Skeletal muscle tissue (tissue), 3 donors: ENCODE measurements at regions not wholly inside any gene's neighbourhood (a gene's known extent, or its start where the extent isn't known, plus 50 kb on each side); places are given as distances from the start of the nearest gene placed in this dataset.

Experiments used
- H3K27ac ChIP-seq: one replicate; pipeline ENCODE4 v1.7.0; 2013; ENCODE audit warnings: mild to moderate bottlenecking, low read depth, low read length, inconsistent platforms
- H3K27me3 ChIP-seq, 3 donors: one replicate each; pipeline ENCODE4 v1.7.0; 2013; ENCODE audit warnings: low read length in 3 of 3; ENCODE audit not compliant: control insufficient read depth in 3 of 3, insufficient read depth in 3 of 3
- H3K36me3 ChIP-seq, 3 donors: one replicate each; pipeline ENCODE4 v1.7.0; 2013; ENCODE audit warnings: low read length in 3 of 3; ENCODE audit not compliant: control insufficient read depth in 3 of 3, insufficient read depth in 3 of 3
- H3K4me1 ChIP-seq, 3 donors: one replicate each; pipeline ENCODE4 v1.7.0; 2013; ENCODE audit warnings: low read length in 3 of 3, mild to moderate bottlenecking in 3 of 3; ENCODE audit not compliant: control insufficient read depth in 3 of 3, insufficient read depth in 3 of 3
- H3K4me3 ChIP-seq, 3 donors: one replicate each; pipeline ENCODE4 v1.7.0; 2013; ENCODE audit warnings: low read length in 3 of 3
- H3K9ac ChIP-seq, 3 donors: one replicate each; pipeline ENCODE4 v1.7.0; 2013; ENCODE audit warnings: low read length in 3 of 3, mild to moderate bottlenecking in 3 of 3, moderate library complexity in 2 of 3, low read depth in 1 of 3
- H3K9me3 ChIP-seq, 3 donors: one replicate each; pipeline ENCODE4 v1.7.0; 2013; ENCODE audit warnings: low read length in 3 of 3; ENCODE audit not compliant: control insufficient read depth in 3 of 3
- donor health status: Osteomylitis.

GRCh38 chr3:181363231-181363630 lies 348.5 kb upstream of the SOX2 start:
- no peak overlapping the region for H3K27ac ChIP-seq
- no peaks in the 10 kb centered on the region for H3K9me3 ChIP-seq
- no peak overlapping the region for H3K9ac ChIP-seq

DNA sequence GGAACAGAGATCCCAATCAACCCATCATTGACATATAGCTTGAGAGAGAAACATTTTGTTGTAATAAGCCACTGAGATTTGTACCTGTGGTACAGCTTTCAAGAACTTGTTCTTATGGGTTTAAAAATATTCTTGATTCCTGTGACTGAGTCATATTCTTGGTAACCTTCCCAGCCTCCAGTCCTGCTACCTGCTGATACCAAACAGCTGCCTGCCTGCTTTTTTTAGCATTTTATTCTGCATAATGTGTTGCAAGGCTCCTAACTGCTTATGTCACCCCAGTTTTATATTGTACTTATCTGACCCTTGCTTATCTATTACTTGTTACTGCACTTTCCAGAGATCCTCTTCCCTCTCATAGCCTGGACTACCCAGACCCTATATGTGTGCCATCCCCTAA lies 349.3 kb upstream of the SOX2 start:
- no peak overlapping the region for H3K4me3 ChIP-seq
- no peaks in the 10 kb centered on the region for H3K36me3 ChIP-seq
- no peak overlapping the region for H3K9ac ChIP-seq
- H3K4me1 ChIP-seq = peaks cover 0 to 15% (median 9%) of the 10 kb centered on the region in 3 donors
- H3K9me3 ChIP-seq = no peaks in the 10 kb centered on the region
- no peaks in the 10 kb centered on the region for H3K27me3 ChIP-seq
- no peak overlapping the region for H3K27ac ChIP-seq

More at GRCh38 chr3:181363231-181363630, 348.5 kb upstream of the SOX2 start:
- H3K27me3 ChIP-seq = no peaks in the 10 kb centered on the region
- no peaks in the 10 kb centered on the region for H3K36me3 ChIP-seq
- H3K4me1 ChIP-seq = peaks cover 0 to 15% (median 9%) of the 10 kb centered on the region in 3 donors
- no peak overlapping the region for H3K4me3 ChIP-seq

DNA sequence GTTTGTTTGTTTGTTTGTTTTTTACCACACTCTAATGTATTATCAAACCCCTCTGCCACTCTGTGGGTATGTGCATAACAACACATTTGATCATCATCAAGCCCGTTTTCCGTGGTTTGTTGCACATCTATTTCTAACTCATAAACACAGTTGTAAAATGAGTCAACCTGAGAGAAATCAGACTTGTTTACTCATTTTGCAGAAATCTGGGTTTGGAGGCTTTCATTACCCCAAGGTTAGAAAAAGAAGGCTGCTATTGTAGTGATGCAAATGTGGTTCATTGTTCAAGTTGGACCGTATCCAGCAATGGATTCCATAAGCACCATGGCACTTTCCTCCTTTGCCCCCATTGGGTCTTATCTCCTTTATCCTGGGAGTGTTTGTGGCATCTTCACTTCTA lies 353.2 kb upstream of the SOX2 start:
- Histone ChIP-seq H3K27me3 (no peaks in the 10 kb centered on the region), H3K27ac (no peak overlapping the region), H3K9me3 (no peaks in the 10 kb centered on the region), H3K4me1 (peaks cover 0 to 15% (median 9%) of the 10 kb centered on the region in 3 donors), H3K9ac (no peak overlapping the region), H3K4me3 (no peak overlapping the region), H3K36me3 (no peaks in the 10 kb centered on the region)

DNA sequence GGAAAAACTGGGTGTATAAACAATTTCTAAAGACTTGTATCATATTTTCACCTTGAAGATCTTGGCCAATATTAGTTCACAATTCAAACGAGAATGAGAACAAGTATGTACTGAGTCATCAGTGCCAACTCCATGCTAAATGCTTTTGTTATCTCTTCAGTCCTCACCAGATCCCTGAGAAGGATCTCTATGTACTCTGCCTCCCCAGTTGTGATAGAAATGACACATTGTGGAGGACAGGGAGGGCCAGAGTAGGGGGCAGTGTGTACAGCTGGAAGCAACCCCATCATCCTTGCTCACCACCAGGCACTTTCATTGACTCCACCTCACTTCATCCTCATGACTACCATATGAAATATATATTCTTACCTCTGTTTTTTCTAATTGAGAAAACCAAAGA lies 353.7 kb upstream of the SOX2 start:
- H3K9me3 ChIP-seq = no peaks in the 10 kb centered on the region
- no peaks in the 10 kb centered on the region for H3K27me3 ChIP-seq
- no peak overlapping the region for H3K4me3 ChIP-seq
- H3K27ac ChIP-seq = no peak overlapping the region
- no peaks in the 10 kb centered on the region for H3K36me3 ChIP-seq
- no peak overlapping the region for H3K9ac ChIP-seq
- H3K4me1 ChIP-seq = peaks cover 0 to 10% (median 9%) of the 10 kb centered on the region in 3 donors

DNA sequence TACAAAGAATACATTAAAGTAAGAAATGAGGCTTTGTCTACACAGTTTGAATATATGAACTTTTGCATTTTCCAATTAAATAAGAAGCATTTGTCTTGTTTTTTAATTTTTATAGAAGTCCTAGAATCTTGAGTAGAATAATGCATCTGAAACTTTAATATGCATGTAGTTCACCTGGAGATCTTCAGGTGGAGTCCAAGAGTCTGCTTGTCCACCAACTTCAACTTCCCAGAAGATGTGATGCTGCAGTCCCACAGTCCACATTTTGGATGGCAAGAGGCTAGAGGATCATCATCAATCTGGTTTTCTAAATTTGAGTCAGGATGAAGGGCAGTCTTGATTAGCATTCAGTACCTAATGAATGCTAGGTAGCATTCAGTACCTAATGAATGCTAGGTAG lies 357.6 kb upstream of the SOX2 start:
- no peaks in the 10 kb centered on the region for H3K36me3 ChIP-seq
- H3K9me3 ChIP-seq = no peaks in the 10 kb centered on the region
- H3K4me3 ChIP-seq = no peak overlapping the region
- no peaks in the 10 kb centered on the region for H3K27me3 ChIP-seq
- no peaks in the 10 kb centered on the region for H3K4me1 ChIP-seq
- H3K9ac ChIP-seq = no peak overlapping the region
- no peak overlapping the region for H3K27ac ChIP-seq

DNA sequence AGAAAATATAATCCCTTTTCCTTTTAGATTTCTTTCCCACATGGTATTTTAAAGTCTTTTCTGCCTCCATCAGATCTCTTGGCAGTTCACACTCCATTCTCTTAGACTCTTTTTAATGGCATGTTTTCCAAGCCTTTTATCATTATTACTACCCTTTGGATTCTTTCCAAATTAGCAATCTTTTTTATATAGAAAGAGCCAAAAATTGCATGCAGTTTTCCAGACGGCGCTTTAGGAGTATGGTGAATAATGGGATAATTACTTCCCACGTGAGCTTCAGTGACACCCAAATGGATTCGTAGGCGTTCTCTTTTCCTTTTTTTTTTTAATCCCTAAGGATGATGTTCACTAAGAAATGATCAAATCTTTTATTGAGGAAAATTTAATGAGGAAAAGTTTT lies 354.8 kb upstream of the DNAJC19 start:
- Histone ChIP-seq H3K9me3 (no peaks in the 10 kb centered on the region), H3K4me3 (no peak overlapping the region), H3K9ac (no peak overlapping the region)

DNA sequence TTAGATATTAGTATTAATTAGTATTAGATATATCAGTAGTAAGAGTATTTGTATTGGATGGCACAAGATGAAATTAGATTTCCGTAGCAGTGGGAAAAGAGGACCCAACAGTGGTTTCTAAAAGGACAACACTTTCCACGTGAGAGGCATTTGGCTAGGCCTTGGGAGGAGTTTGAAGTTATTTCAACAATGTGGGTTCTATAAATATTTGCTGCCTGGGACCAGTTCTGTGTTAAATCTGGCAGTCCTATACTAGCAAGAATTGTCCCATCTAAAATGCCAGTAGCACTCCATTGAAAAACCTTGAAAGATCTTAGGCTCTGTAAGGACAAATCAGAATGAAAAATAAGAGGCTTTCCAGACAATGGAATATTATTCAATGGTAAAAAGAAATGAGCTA lies 347.1 kb upstream of the DNAJC19 start:
- Histone ChIP-seq H3K4me1 (no peaks in the 10 kb centered on the region), H3K4me3 (no peak overlapping the region), H3K27me3 (no peaks in the 10 kb centered on the region), H3K27ac (no peak overlapping the region), H3K36me3 (no peaks in the 10 kb centered on the region), H3K9ac (no peak overlapping the region), H3K9me3 (no peaks in the 10 kb centered on the region)

More for the DNA sequence above, 354.8 kb upstream of the DNAJC19 start:
- H3K36me3 ChIP-seq = no peaks in the 10 kb centered on the region
- H3K27ac ChIP-seq = no peak overlapping the region
- no peaks in the 10 kb centered on the region for H3K4me1 ChIP-seq
- H3K27me3 ChIP-seq = no peaks in the 10 kb centered on the region

GRCh38 chr3:181333394-181333793 lies 343.9 kb upstream of the DNAJC19 start:
- H3K4me3 ChIP-seq = no peak overlapping the region
- H3K27ac ChIP-seq = no peak overlapping the region
- H3K36me3 ChIP-seq = no peaks in the 10 kb centered on the region
- no peak overlapping the region for H3K9ac ChIP-seq
- H3K27me3 ChIP-seq = no peaks in the 10 kb centered on the region
- H3K4me1 ChIP-seq = no peaks in the 10 kb centered on the region
- no peaks in the 10 kb centered on the region for H3K9me3 ChIP-seq

DNA sequence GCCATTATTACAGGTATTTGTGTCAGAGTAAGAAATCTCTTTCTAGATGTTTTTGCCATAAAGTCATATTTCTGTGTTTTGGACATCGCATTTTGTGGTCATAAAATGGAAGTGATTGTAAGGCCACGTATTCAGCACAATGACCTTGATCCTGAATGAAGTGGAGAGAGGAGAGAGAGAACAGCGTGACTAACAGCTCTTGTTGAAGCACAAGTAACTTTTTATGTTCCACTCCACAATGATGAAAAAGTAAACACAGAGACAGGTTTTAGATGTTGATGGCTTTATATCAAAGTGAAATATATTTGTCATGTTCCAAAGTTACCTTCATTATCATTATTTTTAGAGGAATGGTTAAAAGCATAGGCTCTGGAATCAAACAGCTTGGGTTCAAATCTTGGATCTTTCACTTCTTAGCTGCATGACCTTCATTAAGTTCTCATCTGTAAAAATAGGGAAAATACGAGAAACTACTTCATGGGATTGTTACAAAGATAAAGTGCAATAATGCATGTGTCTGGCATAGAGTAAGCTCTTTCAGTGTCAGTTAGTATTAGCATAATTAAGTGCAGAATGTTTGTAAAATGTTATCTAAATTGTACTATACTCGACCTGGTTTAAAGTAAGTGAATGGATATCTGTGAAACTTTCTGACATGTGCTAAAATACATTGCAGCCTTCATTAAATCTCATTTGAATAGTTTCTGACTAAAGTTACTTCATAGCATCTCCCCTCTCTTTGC lies 341.5 kb upstream of the DNAJC19 start:
- no peaks in the 10 kb centered on the region for H3K27me3 ChIP-seq

GRCh38 chr3:181330257-181330656 lies 340.7 kb upstream of the DNAJC19 start:
- Histone ChIP-seq H3K4me1 (no peaks in the 10 kb centered on the region), H3K9me3 (no peaks in the 10 kb centered on the region), H3K4me3 (no peak overlapping the region)

More for the DNA sequence above, 341.5 kb upstream of the DNAJC19 start:
- Histone ChIP-seq H3K4me1 (no peaks in the 10 kb centered on the region), H3K9me3 (no peaks in the 10 kb centered on the region), H3K36me3 (no peaks in the 10 kb centered on the region), H3K27ac (no peak overlapping the region), H3K4me3 (no peak overlapping the region), H3K9ac (no peak overlapping the region)

More at GRCh38 chr3:181330257-181330656, 340.7 kb upstream of the DNAJC19 start:
- no peaks in the 10 kb centered on the region for H3K36me3 ChIP-seq
- no peaks in the 10 kb centered on the region for H3K27me3 ChIP-seq
- H3K27ac ChIP-seq = no peak overlapping the region
- no peak overlapping the region for H3K9ac ChIP-seq
